ENCODE measurements at regions not wholly inside any gene's neighbourhood (a gene's known extent, or its start where the extent isn't known, plus 50 kb on each side); places are given as distances from the start of the nearest gene placed in this dataset.

DNA sequence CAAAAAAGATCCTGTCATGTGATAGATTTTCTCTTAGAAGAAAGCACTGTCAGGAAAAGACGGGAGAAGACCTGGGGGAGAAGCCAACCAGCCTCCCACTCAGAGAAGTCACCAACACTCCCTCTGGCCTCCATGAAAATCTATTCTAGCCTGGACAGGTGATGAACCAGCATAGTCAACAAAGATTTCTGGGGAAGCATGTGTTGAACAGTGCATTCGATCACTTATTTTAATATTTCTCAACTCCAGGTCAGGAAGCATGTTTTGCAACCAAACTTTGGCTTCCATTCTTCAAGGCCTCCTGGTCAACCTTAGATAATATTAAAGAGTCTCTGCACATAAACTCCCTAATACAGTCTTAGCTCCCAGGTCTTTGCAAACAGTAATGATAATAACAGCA is 74.7 kb upstream of the ERCC4 start:
- TF ChIP-seq, protein P1, sequence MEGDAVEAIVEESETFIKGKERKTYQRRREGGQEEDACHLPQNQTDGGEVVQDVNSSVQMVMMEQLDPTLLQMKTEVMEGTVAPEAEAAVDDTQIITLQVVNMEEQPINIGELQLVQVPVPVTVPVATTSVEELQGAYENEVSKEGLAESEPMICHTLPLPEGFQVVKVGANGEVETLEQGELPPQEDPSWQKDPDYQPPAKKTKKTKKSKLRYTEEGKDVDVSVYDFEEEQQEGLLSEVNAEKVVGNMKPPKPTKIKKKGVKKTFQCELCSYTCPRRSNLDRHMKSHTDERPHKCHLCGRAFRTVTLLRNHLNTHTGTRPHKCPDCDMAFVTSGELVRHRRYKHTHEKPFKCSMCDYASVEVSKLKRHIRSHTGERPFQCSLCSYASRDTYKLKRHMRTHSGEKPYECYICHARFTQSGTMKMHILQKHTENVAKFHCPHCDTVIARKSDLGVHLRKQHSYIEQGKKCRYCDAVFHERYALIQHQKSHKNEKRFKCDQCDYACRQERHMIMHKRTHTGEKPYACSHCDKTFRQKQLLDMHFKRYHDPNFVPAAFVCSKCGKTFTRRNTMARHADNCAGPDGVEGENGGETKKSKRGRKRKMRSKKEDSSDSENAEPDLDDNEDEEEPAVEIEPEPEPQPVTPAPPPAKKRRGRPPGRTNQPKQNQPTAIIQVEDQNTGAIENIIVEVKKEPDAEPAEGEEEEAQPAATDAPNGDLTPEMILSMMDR (IDR thresholded peaks at IDR 0.05; ENCODE audit: extremely low read depth in 1 of 2, insufficient read depth in 1 of 2, low read depth in 1 of 2, low read length in 2 of 2): no peak
- no peak for TF ChIP-seq POLR2AphosphoS5 (IDR thresholded peaks at IDR 0.05; ENCODE audit: insufficient read depth, low read depth, low read length)
- no peak for TF ChIP-seq MAX (IDR thresholded peaks at IDR 0.05; ENCODE audit: insufficient read depth, insufficient read length)
- no peak for TF ChIP-seq EZH2 (IDR thresholded peaks at IDR 0.05; ENCODE audit: borderline replicate concordance, low read depth, low read length, severe bottlenecking)

Data from endothelial cell of umbilical vein (primary cell).